COLO829 (cell line): ENCODE measurements at regions not wholly inside any gene's neighbourhood (a gene's known extent, or its start where the extent isn't known, plus 50 kb on each side); places are given as distances from the start of the nearest gene placed in this dataset.
"Not testable (repeated sequence)": the region's sequence is repeated elsewhere in the genome, so short reads cannot be mapped to it uniquely, and the experiment has no call there.

Source experiments
- DNase-seq: peaks from one replicate; pipeline ENCODE4 v3.0.0; 2012; ENCODE audit warnings: low spot score

DNA sequence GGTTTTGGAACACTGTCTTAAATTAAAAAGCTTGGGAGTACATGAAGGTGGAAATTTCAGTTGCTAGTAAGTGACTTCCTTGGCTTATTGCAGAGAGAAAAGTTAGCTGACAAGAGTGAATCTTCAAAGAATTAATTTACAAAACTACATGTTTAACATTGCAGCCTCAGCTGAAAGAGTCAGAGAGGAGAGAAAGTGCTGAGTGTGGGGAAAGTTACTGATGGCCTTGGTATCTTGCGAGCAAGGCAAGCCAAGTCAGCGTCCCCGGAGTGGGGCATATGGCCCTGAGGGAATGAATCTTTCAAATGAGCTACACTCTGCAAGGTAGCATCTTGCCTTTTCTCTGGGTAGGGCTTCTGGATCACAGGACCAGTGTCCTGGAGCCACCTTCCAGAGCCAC lies 131.3 kb downstream of the LPIN1 start:
- DNase-seq: no peak

DNA sequence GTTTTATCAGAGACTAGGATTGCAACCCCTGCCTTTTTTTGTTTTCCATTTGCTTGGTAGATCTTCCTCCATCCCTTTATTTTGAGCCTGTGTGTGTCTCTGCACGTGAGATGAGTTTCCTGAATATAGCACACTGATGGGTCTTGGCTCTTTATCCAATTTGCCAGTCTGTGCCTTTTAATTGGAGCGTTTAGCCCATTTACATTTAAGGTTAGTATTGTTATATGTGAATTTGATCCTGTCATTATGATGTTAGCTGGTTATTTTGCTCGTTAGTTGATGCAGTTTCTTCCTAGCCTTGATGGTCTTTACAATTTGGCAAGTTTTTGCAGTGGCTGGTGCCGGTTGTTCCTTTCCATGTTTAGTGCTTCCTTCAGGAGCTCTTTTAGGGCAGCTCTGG lies 138.8 kb downstream of the LPIN1 start:
- not testable (repeated sequence) for DNase-seq

GRCh38 chr2:11886899-11887298 lies 140.5 kb downstream of the LPIN1 start:
- DNase-seq: not testable (repeated sequence)

- no peak for DNase-seq
Measured at GRCh38 chr2:11889101-11889850, 142.8 kb downstream of the LPIN1 start.

DNA sequence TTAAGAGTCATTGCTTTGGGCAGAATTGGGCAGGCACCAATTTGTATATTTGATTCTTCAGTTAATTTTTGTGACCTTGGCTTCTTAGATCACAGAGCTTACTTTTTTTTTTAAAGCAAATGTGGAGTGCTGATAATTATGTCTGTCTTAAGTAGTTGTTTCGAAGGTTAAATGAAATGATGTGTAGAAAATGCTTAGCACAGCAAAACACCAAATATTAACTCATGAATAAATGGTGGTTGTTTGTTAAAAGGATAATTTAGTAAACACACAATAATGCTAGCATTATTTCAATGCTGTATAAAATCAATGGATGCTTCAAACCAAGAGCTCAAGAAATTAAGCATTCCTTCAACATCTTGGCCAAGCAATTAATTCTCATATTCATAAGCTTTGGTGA lies 143.4 kb downstream of the LPIN1 start:
- no peak for DNase-seq

DNA sequence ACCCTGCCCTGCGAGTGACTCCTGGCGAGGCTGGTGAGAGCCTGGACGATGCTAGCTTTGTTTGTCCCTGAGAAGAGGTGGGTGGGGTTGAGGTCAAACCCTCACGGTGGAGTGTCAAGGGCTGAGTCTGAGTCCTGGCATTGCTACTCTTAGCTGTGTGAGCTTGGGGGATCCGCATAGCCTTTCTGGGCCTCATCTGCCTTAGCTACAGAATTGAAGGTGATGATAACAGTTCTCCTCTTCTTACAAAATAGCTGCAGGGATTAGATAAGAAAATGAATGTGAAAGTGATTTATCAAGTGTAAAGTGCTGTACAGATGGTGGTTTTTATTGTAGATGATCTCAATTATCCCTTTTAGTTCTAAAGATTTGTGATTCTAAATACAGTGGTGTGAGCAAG lies 144.6 kb downstream of the LPIN1 start:
- no peak for DNase-seq

GRCh38 chr2:11891671-11892440 lies 145.4 kb downstream of the LPIN1 start:
- no peak for DNase-seq

- no peak for DNase-seq
Measured at GRCh38 chr2:11896386-11896785, 150.0 kb downstream of the LPIN1 start.

DNA sequence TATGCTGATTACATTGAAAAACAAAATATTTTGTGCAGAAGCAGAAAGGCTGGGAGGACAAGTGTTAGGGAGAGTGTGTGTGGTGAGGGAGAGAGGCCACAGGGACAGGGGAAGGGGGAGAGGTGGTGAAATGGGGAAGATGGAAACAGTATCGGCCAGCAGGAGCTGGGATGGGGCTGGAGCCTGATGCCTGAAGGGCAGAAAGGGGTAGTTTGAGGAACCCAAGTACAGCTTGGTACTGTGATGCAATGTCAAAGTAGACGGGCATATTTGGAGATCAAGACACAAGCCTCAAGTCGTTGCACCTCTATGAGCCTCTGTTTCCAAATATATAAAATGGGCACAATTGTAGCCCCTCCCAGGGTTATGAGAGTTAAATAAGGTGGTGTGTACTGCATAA lies 152.1 kb downstream of the LPIN1 start:
- DNase-seq: no peak

DNA sequence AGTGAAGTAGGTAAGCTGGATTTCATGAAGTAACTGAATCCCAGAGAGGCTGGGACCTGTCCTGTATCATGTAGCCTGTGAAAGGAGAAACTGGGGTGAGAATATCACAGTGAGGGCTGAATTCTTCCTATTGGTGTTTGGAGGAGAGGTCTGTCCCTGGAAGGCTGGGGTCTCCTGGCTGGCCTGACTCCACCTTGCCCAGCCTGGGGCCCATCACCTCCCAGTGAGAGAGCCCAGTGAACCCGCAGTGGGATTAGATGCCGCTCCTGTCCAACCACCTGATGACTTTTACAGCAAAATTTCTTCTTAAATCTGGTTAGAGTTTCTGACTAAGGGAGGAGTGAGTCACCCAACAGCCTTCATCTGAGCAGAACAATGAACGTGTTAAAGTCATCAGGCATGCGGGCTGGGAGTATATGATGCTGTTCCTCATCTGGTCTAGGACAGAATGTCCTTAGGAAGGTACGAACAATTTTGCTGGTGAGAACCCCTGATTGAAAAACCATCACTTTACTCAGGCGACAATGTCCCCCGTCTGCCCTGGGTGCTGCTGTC lies 152.9 kb downstream of the LPIN1 start:
- peak; percentile 51 for DNase-seq

DNA sequence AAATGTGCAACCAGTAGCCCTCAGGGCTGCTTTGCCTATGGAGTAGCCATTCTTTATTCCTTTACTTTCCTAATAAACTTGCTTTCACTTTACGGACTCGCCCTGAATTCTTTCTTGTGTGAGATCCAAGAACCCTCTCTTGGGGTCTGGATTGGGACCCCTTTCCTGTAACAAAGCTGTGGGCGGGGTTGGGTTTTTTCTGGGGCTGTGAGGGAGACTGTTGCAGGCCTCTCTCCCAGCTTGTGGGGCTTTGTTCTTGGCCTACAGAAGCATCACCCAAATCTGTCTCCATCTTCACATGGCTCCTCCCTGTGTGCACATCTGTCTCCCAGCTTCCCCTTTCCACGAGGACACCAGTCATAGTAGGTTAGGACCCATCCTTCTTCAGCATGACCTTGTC lies 154.5 kb downstream of the LPIN1 start:
- DNase-seq: not testable (repeated sequence)

DNA sequence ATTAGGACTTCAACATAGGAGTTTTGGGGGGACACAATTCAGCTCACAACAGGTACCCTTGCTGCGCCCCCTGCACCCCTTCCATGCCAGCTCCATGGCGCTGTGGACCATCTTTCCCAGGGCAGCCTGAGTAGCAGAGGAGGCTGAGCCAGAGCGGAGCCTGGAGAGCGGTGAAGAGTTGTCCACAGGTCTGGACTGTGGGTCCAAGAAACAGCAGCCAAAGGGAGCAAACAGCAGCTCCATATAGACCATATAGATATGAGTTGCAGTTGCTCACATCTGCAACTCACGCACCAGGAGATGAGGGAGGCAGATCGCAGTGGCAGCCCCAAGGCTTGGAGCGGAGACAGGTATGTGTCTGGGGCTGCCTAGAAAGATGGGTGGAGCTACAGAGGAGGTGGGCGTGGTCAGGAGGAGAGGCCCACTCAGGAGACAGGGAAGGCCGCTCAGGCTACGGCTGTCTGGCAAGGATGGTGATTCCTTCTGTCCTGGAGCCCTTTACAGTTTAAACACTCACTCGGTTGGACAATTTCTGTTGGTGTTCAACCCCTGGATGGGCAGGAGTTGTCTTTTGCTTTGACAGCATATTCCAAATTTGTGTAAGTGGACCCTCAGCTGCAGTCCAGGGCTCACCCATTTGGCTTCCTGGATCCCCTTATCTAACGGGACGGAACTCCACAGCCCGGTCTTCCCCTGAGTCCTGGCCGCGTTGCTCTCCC lies 155.1 kb downstream of the LPIN1 start:
- DNase-seq: no peak

- DNase-seq: no peak
Measured at GRCh38 chr2:11903085-11903606, 156.7 kb downstream of the LPIN1 start.

GRCh38 chr2:11904029-11904428 lies 157.6 kb downstream of the LPIN1 start:
- DNase-seq: no peak

GRCh38 chr2:11904941-11905340 lies 158.5 kb downstream of the LPIN1 start:
- DNase-seq: no peak

DNA sequence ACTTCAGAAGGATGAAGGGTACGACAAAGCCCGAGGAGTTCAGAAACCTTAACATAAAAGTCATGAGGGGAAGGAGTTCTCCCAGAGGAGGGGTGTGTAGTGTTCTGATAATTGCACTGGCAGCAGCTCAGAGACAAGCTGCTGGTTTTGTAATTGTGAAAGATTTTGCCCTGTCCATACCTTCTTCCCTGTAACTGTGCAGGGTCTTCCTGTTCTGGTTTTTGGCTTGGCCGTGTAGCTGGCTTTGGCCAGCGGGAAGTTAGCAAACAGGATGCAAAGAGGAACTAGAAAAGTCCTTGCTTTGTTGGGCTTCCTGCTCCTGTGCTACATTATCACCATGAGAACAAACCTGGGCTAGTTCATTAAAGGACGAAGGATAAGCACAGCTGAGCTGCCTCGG lies 160.8 kb downstream of the LPIN1 start:
- DNase-seq: no peak

GRCh38 chr2:11910971-11911370 lies 164.5 kb downstream of the LPIN1 start:
- DNase-seq: no peak

GRCh38 chr2:11912980-11913379 lies 166.5 kb downstream of the LPIN1 start:
- DNase-seq: no peak

- DNase-seq: no peak
Measured at GRCh38 chr2:11914455-11914854, 168.0 kb downstream of the LPIN1 start.

- DNase-seq: no peak
Measured at GRCh38 chr2:11915650-11916049, 169.2 kb downstream of the LPIN1 start.

DNA sequence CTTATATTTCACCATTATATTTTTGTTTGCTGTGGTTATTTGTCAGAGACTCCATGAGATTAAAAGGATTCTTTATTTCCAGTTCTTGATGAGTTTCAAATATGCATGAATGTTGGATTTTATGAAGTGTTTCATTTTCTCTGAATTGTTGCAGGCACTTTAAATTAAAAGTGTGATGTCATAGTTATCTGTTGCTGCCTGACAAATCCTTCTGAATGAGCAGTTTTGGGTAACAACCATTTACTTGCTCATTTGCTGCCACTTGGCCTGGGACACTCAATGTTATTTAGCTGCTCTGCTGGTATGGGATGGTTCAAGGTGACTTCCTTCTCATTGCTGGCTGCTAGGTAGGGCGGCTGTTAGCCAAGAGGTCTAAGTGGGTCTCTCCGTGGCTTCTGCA lies 173.5 kb downstream of the LPIN1 start:
- DNase-seq: no peak

- no peak for DNase-seq
Measured at GRCh38 chr2:11920993-11921583, 174.7 kb downstream of the LPIN1 start.
